Astrocyte (in vitro differentiated cells and primary cell): ENCODE measurements at regions not wholly inside any gene's neighbourhood (a gene's known extent, or its start where the extent isn't known, plus 50 kb on each side); places are given as distances from the start of the nearest gene placed in this dataset.

Source experiments
- EZH2 ChIP-seq: IDR thresholded peaks from 2 replicates; pipeline ENCODE4 v1.6.1; 2012; ENCODE audit warnings: mild to moderate bottlenecking, low read length, inconsistent platforms; ENCODE audit not compliant: insufficient read depth
- TF ChIP-seq, protein P1 (sequence below): IDR thresholded peaks from 2 replicates; pipeline ENCODE4 v1.5.1; 2011; ENCODE audit warnings: low read depth, mild to moderate bottlenecking, inconsistent platforms, low read length, moderate library complexity; ENCODE audit not compliant: insufficient read depth

DNA sequence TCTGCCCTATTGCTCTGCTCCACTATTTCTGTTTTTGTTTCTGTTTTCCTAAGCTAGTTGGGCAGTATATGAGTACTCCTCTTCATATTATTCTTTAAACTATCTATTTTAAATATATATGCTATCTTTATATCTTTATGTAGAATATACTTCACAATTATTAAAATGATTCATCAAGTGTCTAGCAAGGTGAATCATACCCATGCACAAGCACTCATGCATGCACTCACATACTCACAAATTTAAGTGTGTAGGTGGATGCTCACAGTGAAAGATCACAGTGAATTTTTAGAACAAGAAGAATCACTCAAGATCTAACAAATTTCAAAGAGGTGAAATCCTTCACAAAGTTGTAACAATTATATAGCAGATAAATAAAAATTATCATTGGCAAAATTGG, 435.6 kb upstream of the SLITRK5 start:
- TF ChIP-seq, protein P1, sequence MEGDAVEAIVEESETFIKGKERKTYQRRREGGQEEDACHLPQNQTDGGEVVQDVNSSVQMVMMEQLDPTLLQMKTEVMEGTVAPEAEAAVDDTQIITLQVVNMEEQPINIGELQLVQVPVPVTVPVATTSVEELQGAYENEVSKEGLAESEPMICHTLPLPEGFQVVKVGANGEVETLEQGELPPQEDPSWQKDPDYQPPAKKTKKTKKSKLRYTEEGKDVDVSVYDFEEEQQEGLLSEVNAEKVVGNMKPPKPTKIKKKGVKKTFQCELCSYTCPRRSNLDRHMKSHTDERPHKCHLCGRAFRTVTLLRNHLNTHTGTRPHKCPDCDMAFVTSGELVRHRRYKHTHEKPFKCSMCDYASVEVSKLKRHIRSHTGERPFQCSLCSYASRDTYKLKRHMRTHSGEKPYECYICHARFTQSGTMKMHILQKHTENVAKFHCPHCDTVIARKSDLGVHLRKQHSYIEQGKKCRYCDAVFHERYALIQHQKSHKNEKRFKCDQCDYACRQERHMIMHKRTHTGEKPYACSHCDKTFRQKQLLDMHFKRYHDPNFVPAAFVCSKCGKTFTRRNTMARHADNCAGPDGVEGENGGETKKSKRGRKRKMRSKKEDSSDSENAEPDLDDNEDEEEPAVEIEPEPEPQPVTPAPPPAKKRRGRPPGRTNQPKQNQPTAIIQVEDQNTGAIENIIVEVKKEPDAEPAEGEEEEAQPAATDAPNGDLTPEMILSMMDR: no peak
- no peak for TF ChIP-seq EZH2
